GM21576 (cell line): ENCODE measurements at regions not wholly inside any gene's neighbourhood (a gene's known extent, or its start where the extent isn't known, plus 50 kb on each side); places are given as distances from the start of the nearest gene placed in this dataset.

Experiments
- ATAC-seq: cut with Tn5 transposase; IDR thresholded peaks from one replicate; pipeline ENCODE4 v1.9.1; 2021; ENCODE audit warnings: mild to moderate bottlenecking, moderate library complexity; ENCODE audit not compliant: unreplicated experiment

DNA sequence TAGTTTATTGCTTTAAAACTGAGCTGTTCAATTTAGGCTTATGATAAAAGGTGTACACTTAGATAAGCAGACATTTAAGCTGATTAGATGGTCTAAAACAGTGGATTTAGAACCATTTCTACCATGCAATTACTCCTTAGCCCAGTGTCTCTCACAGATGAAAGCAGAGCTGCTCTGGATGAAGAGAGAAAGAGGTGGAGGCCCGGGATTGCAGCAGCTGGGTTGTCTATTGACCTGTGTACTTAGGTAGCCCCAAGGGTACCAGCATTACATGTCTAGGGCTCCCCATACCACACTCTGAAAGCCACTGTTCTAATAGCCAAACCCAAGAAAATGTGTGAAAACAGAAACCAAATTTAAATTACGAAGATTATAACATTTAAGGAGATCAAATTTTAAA is 86.0 kb upstream of the GIMD1 start:
- ATAC-seq = no peak

DNA sequence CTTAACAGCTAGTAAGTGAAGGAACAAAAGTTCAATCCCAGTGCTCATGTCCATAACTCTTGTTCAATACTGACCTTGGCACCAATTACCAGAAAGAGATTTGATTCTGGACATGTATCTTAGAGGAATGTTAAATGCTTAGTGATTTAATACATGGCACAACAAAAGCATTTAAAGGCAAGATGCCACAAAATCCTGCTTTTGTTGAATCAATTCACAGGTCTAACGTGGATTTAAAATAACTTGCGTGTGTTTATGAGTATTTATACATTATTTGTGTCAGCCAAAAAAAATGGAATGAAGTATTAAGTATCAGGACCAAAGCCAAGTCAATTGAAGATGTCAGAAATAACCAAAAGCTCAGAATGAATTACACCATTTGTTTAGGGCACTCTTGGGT is 85.4 kb upstream of the GIMD1 start:
- ATAC-seq = no peak

DNA sequence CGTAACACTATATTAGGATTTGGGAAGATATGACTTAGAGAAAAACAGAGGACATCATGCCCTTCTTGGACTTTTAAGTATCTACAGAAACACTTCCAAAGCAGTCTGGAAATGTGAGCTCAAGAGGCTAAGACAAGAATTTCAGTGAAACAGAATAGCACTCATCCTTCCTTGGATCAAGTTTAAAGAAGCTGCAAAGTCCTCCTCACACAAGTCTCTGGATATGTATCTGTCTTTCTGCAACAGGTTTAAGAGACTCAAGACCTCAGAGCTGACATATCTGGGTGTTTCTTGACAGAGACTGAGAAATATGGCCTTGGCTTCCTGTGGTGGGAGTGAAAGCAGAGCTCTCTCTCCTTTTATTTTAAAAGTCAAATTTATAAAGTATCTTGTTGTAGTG is 82.5 kb upstream of the GIMD1 start:
- ATAC-seq = no peak

DNA sequence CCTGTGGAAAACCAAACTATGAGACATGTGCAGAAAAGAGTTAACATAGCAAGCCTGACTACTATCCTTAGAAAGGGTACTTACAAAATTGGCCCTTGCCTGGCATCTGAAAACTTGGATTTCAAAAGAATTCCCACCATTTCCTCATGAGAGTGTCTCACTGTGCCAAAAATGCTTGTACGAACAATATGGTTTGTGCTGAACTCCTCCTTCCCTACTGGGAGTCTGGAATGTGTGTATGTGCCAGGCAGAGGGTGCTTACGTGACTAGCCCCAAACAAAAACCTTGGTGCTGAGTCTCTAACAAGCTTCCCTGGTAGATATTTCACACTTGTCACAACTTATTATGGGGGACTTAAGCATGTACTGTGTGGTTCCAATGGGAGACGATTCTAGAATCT is 81.7 kb upstream of the GIMD1 start:
- no peak for ATAC-seq

DNA sequence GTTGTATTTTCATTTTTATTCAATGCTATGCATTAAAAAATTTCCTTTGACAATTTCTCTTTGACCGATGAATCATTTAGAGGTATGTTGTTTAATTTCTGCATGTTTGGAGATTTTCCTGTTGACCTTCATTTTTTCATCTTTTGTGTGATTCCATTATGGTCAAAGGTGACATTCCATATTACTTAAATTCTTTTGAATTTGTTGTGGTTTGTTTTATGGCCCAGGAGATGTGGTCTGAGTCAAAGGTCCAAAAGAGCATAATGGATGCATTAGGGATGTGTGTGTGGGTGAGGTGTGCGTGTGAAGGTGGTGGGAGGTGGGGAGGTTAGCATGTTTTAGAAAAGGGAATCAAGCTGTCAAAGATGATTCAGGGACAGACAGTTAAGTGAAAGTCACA is 76.0 kb upstream of the GIMD1 start:
- ATAC-seq = no peak

DNA sequence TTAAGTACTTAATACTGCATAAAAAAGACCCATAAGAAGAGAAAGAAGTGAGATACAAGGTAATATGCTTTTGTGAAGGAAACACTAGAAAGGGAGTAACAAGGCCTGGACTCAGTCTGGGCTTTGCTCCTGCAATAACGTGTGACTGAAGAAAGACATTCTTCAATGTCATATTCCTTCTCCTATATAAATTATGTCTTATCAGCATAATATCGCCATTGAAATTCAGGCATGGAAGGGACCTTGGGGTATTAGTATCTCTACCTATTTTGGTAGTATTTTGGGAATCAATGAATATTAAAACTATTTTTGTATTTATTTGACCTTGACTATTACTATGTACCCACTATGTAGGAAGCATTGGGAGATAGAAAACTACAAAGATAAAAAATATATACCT is 62.2 kb upstream of the GIMD1 start:
- ATAC-seq = no peak

DNA sequence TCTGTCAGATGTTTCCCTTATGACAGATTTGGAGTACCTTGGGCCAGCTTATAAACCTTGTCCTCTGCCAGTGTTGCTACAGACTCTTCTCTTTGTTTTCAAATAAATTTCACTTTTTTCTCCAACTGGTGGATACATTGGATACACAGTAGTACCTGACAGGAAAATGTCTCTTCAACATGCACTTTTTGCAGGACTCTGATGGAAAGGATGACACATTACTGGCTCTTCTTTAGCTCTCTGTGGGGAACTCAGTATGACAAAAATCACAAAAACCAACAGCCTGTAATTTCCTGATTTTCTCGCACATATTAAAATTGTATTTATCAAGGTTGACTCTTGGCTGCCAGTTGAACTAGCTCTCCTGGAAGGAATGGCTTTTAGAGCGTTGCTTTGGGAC is 61.3 kb upstream of the GIMD1 start:
- ATAC-seq = no peak

DNA sequence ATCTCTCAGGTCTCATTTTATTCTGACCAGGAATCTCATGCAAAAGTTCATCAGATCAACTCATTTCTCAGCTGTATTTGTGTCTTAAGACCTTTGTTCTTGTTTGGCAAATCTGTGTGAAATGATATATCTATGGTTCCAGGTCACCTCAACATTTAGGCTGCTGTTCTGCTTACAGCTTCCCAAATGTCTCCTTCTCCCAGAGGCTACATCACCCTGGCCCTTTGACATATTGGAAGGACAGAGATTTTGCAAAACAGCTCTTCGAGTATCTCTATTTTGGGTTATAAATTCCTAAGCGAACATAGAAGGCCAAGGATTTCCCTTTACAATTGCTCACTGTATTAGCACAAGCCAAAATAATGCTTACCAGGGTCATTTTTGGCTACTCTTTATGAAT is 57.5 kb upstream of the GIMD1 start:
- ATAC-seq = no peak

DNA sequence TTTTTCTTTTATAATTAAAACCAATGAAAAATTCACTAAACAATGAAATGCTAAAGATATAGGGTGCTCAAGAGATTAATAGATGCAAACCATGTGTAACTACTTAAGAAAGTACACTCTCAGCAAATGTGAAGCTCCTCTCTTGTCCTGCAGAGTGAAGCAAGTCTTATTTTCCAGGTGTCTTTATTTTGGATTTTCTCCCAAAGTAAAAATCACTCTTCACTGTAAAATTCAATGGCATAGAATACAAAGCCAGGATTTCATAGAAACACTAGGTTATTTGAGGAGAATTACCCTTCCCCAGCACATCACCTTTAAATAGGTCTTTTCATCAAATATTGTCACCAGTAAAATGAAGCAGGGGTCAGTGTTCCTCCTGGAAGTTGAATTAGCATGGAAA is 57.0 kb upstream of the GIMD1 start:
- ATAC-seq = no peak

DNA sequence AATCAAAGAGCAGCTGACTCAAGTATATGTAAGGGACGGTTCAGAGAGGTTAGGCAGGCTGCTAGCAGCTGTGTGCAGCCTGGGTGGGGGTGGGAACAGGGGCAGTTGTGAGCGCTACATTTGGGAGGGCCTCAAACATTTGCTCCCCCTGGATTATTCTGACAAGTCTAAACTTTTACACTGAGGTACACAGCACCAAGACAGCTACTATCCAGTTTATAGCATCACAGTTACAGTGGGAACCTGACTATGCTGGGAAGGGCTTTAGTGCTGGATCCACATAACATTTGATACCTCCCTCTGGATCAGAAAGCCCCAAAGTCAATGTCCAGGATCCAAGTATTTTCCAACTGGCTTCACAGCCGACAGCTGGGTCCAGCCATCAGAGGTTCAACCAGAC is 55.8 kb upstream of the GIMD1 start:
- ATAC-seq = no peak

DNA sequence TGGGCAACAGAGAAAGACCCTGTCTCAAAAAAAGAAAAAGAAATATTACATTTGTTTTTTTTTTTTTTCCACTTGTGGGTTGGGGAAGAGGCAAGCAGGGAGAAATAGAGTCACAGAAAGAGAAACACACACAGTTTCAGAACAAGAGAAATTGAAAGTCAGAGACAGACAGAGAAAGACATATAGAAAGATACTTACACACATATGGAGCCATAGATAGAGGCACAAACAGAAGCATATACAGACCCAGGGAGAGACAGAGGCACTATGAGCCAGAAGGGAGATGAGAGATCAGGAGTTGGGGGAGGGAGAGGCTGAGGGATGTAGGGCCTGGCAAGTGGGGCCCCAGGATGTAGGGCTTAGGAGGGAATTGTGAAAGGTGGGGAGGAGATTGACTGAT is 55.2 kb upstream of the GIMD1 start:
- ATAC-seq = no peak

DNA sequence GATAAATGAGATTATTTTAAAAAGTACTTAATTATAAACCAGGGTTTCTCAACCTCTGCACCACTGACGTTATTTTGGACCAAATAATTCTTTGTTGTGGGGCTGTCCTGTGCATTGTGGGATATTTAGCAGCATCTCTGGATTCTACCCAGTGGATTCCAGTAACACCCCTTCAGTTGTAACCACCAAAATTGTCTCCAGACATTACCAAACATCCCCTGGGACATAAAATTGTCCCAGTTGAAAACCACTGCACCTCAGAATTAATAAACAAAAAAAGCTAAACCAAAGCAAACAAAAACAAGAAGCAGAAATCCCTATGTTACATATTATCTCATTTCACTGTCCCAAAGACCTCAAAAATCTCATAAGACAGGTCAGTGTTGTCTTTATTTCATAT is 54.2 kb upstream of the GIMD1 start:
- no peak for ATAC-seq

DNA sequence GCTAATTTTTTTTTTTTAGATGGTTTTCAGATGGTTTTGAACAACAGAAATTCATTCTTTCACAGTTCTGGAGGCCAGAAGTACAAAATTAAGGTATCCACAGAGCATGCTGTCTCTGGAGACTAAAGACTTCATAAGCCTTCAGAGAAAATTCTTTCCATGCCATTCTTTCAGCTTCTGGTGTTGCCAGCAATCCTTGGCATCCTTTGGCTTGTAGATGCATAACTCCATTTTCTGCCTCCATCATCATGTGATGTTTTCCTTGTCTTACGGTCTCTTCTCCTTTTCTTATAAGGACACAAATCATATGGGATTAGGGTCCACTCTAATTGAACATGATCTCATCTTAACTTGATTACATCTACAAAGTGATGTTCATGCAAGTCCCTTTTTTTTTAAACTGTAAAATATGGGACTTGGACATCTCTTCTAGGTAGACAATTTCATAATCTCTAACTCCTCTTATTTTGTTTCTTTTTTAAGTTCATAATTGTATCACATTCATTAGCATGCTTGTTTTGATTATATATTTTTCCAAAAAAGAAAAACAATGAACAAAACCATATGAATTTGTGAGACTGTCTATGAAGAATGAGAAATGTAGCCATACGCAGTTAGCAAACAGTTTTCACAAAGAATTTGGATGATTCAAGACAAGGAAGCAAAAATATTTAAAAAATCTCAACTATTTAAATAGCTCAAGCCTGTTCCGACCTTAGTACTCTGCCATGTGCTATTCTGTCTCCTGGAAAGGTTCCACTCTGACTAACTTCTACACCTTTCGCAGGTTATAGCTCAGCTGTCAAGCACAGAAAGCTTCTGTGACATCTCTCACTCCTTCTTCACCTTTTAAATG is 53.1 kb upstream of the GIMD1 start:
- ATAC-seq = no peak

DNA sequence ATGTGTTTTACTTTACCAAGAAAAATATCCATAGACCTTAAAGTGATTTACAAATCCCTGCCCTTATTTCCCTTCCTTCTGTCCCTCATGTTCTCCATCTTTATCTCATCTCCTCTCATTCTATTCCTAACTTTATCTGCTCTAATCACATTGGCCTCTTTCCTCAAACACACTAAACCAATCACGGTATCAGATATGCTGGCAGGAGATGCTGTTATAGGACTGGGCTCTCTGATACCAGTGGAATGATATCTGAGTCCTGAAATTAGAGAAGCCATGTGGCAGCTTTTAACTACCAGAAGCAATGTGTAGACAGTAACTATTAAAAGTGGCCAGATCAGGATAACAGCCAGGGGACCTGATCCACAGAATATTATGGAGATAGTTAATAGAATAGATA is 49.9 kb upstream of the GIMD1 start:
- no peak for ATAC-seq
